Endothelial cell of umbilical vein (primary cell): ENCODE measurements at regions not wholly inside any gene's neighbourhood (a gene's known extent, or its start where the extent isn't known, plus 50 kb on each side); places are given as distances from the start of the nearest gene placed in this dataset.

Source experiments
- CTCF ChIP-seq, 2 donors: IDR thresholded peaks; 1 replicate in 1 of 2; 2 replicates in 1 of 2; pipeline ENCODE4 v1.5.1; 2011; ENCODE audit warnings: low read length in 2 of 2, mild to moderate bottlenecking in 2 of 2, moderate library complexity in 2 of 2, control low read depth in 1 of 2, inconsistent platforms in 1 of 2, low read depth in 1 of 2; ENCODE audit not compliant: insufficient read depth in 1 of 2; ENCODE audit errors: extremely low read depth in 1 of 2
- EZH2 ChIP-seq: IDR thresholded peaks from 2 replicates; pipeline ENCODE4 v1.6.1; 2012; ENCODE audit warnings: borderline replicate concordance, low read depth, mild to moderate bottlenecking, moderate library complexity, low read length, inconsistent platforms; ENCODE audit not compliant: severe bottlenecking
- FOS ChIP-seq: IDR thresholded peaks from 2 replicates; pipeline ENCODE4 v1.6.1; 2011; ENCODE audit warnings: mild to moderate bottlenecking, low read length, moderate library complexity, borderline replicate concordance; ENCODE audit not compliant: insufficient read depth

DNA sequence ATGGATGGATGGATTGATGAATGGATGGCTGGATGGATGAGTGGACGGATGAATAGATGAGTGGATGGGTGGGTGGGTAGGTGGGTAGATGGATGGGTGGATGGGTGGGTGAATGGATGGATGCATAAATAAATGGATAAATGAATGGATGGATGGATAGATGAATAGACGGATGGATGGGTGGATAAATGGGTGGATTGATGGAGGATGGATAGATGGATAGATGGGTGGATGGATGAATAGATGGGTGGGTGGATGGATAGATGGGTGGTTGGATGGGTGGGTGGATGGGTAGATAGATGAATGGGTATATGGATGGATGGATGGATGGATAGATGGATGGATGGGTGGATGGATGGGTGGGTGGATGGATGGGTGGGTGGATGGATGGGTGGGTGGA lies 84.9 kb upstream of the ZNF536 start:
- no peak for TF ChIP-seq CTCF (IDR thresholded peaks at IDR 0.05; ENCODE audit: extremely low read depth in 1 of 2, insufficient read depth in 1 of 2, low read depth in 1 of 2, low read length in 2 of 2)
- TF ChIP-seq FOS = no peak
- no peak for TF ChIP-seq EZH2
